PC-3 (cell line): ENCODE measurements at regions not wholly inside any gene's neighbourhood (a gene's known extent, or its start where the extent isn't known, plus 50 kb on each side); places are given as distances from the start of the nearest gene placed in this dataset.

ENCODE experiments used
- ATAC-seq: fragments of 200-7000 bp; cut with Tn5 transposase; 2 replicates; pipeline ENCODE4 v1.9.1; 2020; ENCODE audit warnings: mild to moderate bottlenecking, moderate library complexity
- BruUV-seq: library from RNA; stranded (reverse); fragments of 400-500 nt; replicated peaks from 2 replicates; lab custom pipeline; 2021; lab: Mats Ljungman, UMichigan
- CTCF ChIA-PET: fragments of 300-600 bp; sonication (Branson Sonifier 250); formaldehyde crosslinking; loops from one replicate; lab custom pipeline; 2022; ENCODE audit warnings: antibody characterized with exemption; lab: Charles Lee
- POLR2A ChIA-PET: fragments of 300-600 bp; sonication (Branson Sonifier 250); formaldehyde crosslinking; loops from one replicate; lab custom pipeline; 2022; ENCODE audit warnings: antibody characterized with exemption; ENCODE audit not compliant: unreplicated experiment; lab: Charles Lee
- DNase-seq: peaks from one replicate; pipeline ENCODE4 v3.0.0-alpha.2; 2015
- H2AFZ ChIP-seq: fragments of 300-600 bp; sonication (generic); 2 replicates; pipeline ENCODE4 v1.6.0; 2016; ENCODE audit warnings: antibody characterized with exemption, low read length
- H3F3A ChIP-seq: fragments of 300-600 bp; sonication (generic); one replicate; pipeline ENCODE4 v1.6.0; 2017; ENCODE audit warnings: antibody characterized with exemption, low read length, control low read depth, mild to moderate bottlenecking; ENCODE audit not compliant: unreplicated experiment
- H3K27ac ChIP-seq: fragments of 300-600 bp; sonication (generic); 2 replicates; pipeline ENCODE4 v1.5.1; 2016; ENCODE audit warnings: mild to moderate bottlenecking, low read length
- H3K27me3 ChIP-seq: fragments of 300-600 bp; sonication (generic); 2 replicates; pipeline ENCODE4 v1.6.1; 2016; ENCODE audit warnings: low read length, mixed read lengths
- H3K36me3 ChIP-seq: fragments of 300-600 bp; sonication (generic); 2 replicates; pipeline ENCODE4 v1.6.1; 2016; ENCODE audit warnings: low read depth, mixed run types, low read length, mixed read lengths
- H3K4me1 ChIP-seq: fragments of 300-600 bp; sonication (generic); 2 replicates; pipeline ENCODE4 v1.5.1; 2016; ENCODE audit warnings: low read length; ENCODE audit not compliant: insufficient read depth
- H3K4me2 ChIP-seq: fragments of 300-600 bp; sonication (generic); 2 replicates; pipeline ENCODE4 v1.6.0; 2016; ENCODE audit warnings: low read length
- H3K4me3 ChIP-seq: fragments of 300-600 bp; sonication (generic); 2 replicates; pipeline ENCODE4 v1.5.1; 2016; ENCODE audit warnings: mild to moderate bottlenecking, low read length, mixed read lengths
- H3K79me2 ChIP-seq: fragments of 300-600 bp; sonication (generic); 2 replicates; pipeline ENCODE4 v1.6.1; 2017; ENCODE audit warnings: low read length, mixed read lengths
- H3K9ac ChIP-seq: fragments of 300-600 bp; sonication (generic); 2 replicates; pipeline ENCODE4 v1.6.0; 2016; ENCODE audit warnings: mild to moderate bottlenecking, low read length
- H3K9me2 ChIP-seq: fragments of 300-600 bp; sonication (generic); replicated peaks from 2 replicates; pipeline ENCODE4 v1.6.1; 2016; ENCODE audit warnings: mixed run types, low read length, mixed read lengths
- H3K9me3 ChIP-seq: fragments of 300-600 bp; sonication (generic); 2 replicates; pipeline ENCODE4 v1.6.1; 2016; ENCODE audit warnings: low read length, mixed read lengths
- H4K20me1 ChIP-seq: fragments of 300-600 bp; sonication (generic); 2 replicates; pipeline ENCODE4 v1.6.1; 2016; ENCODE audit warnings: low read length, mixed read lengths
- EZH2 ChIP-seq: fragments of 300-600 bp; sonication (generic); IDR thresholded peaks from one replicate; pipeline ENCODE4 v1.6.1; 2017; ENCODE audit warnings: antibody characterized with exemption, mild to moderate bottlenecking, low read length; ENCODE audit not compliant: unreplicated experiment
- EZH2phosphoT487 ChIP-seq: fragments of 300-600 bp; sonication (generic); IDR thresholded peaks from 2 replicates; pipeline ENCODE4 v1.6.1; 2018; ENCODE audit warnings: mild to moderate bottlenecking, antibody characterized with exemption, low read length, borderline replicate concordance
- intact Hi-C: fragments of 100-400 bp; cut with micrococcal nuclease; formaldehyde crosslinking; loops from 2 replicates; pipeline ENCODE4 v1.9.0; 2023
- TF ChIP-seq, protein P1 (sequence below): fragments of 300-600 bp; sonication (generic); conservative IDR thresholded peaks from 2 replicates; pipeline ENCODE4 v1.5.1; 2017; ENCODE audit warnings: antibody characterized with exemption, low read depth, mild to moderate bottlenecking, low read length

DNA sequence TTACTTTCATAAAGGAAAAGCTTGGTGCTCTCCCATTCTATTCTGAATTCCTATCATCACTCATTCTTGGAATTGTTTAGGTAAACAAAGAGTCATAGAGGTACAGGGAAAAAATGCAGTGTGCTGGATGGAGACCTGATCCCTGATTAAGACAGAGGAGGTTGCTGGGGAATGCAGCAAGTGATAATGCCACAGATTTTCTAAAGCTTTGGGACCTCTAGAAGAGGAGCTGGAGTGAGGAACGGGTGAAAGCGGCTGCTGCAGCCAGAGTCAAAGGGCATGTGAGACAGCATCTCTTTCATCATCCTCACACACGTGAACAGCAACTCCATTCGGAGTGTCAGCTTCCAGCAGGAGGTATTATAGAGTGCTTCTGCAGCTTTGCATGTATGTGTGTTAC lies 54.9 kb upstream of the DIPK1A start:
- Histone ChIP-seq H3K27ac (peak overlapping the region; percentile 92), H3K27me3 (no peaks in the 10 kb centered on the region), H3K9ac (peak overlapping the region; percentile 42), H2AFZ (peak overlapping the region; percentile 13; the same call in 1 of the 2 replicates), H3K4me2 (peak overlapping the region; percentile 74), H3K79me2 (no peaks in the 10 kb centered on the region), H3K36me3 (no peaks in the 10 kb centered on the region), H3K9me2 (no peaks in the 10 kb centered on the region), H3K9me3 (no peaks in the 10 kb centered on the region), H3K4me1 (peaks cover 47% of the 10 kb centered on the region), H3K4me3 (peak overlapping the region; percentile 41), H3F3A (no peaks in the 10 kb centered on the region), H4K20me1 (no peaks in the 10 kb centered on the region)
- intact Hi-C loops = no loop called here
- TF ChIP-seq EZH2phosphoT487 (no peak), EZH2 (no peak)
- TF ChIP-seq, protein P1, sequence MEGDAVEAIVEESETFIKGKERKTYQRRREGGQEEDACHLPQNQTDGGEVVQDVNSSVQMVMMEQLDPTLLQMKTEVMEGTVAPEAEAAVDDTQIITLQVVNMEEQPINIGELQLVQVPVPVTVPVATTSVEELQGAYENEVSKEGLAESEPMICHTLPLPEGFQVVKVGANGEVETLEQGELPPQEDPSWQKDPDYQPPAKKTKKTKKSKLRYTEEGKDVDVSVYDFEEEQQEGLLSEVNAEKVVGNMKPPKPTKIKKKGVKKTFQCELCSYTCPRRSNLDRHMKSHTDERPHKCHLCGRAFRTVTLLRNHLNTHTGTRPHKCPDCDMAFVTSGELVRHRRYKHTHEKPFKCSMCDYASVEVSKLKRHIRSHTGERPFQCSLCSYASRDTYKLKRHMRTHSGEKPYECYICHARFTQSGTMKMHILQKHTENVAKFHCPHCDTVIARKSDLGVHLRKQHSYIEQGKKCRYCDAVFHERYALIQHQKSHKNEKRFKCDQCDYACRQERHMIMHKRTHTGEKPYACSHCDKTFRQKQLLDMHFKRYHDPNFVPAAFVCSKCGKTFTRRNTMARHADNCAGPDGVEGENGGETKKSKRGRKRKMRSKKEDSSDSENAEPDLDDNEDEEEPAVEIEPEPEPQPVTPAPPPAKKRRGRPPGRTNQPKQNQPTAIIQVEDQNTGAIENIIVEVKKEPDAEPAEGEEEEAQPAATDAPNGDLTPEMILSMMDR = no peak
- DNase-seq (peak; percentile 70), ATAC-seq (peak; percentile 64)
- CTCF ChIA-PET = interaction anchor here (1.1 to 1.7 kb wide), 3 partner anchors 15 to 54 kb away, joined by 7 to 16 read pairs (median 11); partner anchors contain the start of gene DIPK1A
- POLR2A ChIA-PET = no interaction called here
- BruUV-seq = no TSS peak

DNA sequence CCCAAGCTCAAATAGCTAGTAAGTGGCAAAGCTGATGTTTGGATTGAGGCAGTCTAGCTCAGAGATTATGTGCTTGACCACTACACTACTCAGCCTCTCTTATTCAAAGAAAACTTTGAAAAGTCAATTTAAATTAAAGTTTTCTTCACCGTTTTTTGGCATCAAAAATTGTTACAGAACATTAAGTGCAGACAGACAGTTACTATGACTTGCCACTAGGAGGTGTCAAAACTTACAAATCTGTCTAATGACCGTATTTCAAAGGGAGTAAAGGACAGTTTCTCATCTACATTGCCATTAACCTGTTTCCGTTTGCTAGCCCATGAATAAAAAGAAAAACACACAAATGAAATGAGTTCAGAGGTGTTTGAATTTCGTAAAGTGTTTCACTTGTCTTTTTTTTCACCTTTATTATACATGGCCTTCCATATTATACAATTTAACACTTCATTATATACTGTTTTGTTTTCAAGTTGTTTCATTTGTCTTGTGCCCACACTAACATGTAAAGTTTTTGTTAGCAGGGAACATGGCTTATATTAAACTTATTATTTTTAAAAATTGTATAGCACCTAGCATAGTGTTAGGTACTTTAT lies 57.4 kb upstream of the MTF2 start:
- Histone ChIP-seq H3K9me2 (no peaks in the 10 kb centered on the region), H3K9ac (no peak overlapping the region), H3K4me3 (no peak overlapping the region), H2AFZ (no peak overlapping the region), H3K9me3 (no peaks in the 10 kb centered on the region), H3K4me1 (peaks cover 18% of the 10 kb centered on the region), H4K20me1 (no peaks in the 10 kb centered on the region), H3K27ac (no peak overlapping the region), H3K79me2 (no peaks in the 10 kb centered on the region), H3K36me3 (no peaks in the 10 kb centered on the region), H3K4me2 (peak overlapping the region; percentile 53; the same call in 1 of the 2 replicates), H3K27me3 (no peaks in the 10 kb centered on the region), H3F3A (no peaks in the 10 kb centered on the region)
- ChIA-PET POLR2A (no interaction called here), CTCF (interaction anchor here (0.9 kb wide), 1 partner anchor 40 kb away, joined by 3 read pairs; no protein-coding TSS in a partner anchor)
- intact Hi-C loops = loop anchor here (1.0 to 5.0 kb wide), 4 partner anchors 27 to 56 kb away; partner anchors contain the start of gene MTF2
- no peak for TF ChIP-seq EZH2phosphoT487
- TF ChIP-seq EZH2 = no peak
- TF ChIP-seq, protein P1 = peak; percentile 89
- peak; percentile 56; the same call in 1 of the 2 replicates for ATAC-seq
- BruUV-seq = no TSS peak
- peak; percentile 69 for DNase-seq

DNA sequence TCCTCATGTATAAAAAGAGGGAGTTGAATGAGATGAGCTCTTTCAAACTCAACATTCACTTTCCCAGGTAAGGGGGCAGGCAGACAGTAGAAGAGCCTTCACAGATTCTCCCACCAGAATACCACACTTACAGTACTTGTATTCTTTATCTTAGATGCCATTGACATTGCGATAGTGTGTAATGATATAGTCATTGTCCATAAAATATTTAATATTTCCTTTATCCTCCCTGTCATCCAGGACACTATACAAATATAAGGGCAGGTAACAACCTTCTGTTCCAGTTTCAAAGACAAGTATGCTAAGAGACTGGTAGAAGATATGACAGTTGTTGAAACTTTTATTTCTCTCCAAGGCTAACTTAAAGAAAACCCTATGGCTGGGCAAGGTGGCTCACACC lies 56.5 kb upstream of the MTF2 start:
- Histone ChIP-seq H3K4me2 (peak overlapping the region; percentile 53), H3K9me3 (no peaks in the 10 kb centered on the region), H3K9ac (no peak overlapping the region), H3K36me3 (no peaks in the 10 kb centered on the region), H3K4me1 (peaks cover 14% of the 10 kb centered on the region), H4K20me1 (no peaks in the 10 kb centered on the region), H3K27ac (peak overlapping the region; percentile 51), H3K79me2 (no peaks in the 10 kb centered on the region), H3K9me2 (no peaks in the 10 kb centered on the region), H3F3A (no peaks in the 10 kb centered on the region), H3K27me3 (no peaks in the 10 kb centered on the region), H3K4me3 (no peak overlapping the region), H2AFZ (0 out of 2 replicates have a peak overlapping the region, but pooled peaks have one; percentile 35)
- ChIA-PET POLR2A (no interaction called here), CTCF (interaction anchor here (0.9 kb wide), 1 partner anchor 40 kb away, joined by 3 read pairs; no protein-coding TSS in a partner anchor)
- peak; percentile 70 for DNase-seq
- intact Hi-C loops = loop anchor here (5.0 kb wide), 1 partner anchor 55 kb away; the partner anchor contains the start of gene MTF2
- ATAC-seq = peak; percentile 96
- BruUV-seq = no TSS peak
- TF ChIP-seq, protein P1 = no peak
- no peak for TF ChIP-seq EZH2
- no peak for TF ChIP-seq EZH2phosphoT487
